ENCODE measurements at regions not wholly inside any gene's neighbourhood (a gene's known extent, or its start where the extent isn't known, plus 50 kb on each side); places are given as distances from the start of the nearest gene placed in this dataset.

DNA sequence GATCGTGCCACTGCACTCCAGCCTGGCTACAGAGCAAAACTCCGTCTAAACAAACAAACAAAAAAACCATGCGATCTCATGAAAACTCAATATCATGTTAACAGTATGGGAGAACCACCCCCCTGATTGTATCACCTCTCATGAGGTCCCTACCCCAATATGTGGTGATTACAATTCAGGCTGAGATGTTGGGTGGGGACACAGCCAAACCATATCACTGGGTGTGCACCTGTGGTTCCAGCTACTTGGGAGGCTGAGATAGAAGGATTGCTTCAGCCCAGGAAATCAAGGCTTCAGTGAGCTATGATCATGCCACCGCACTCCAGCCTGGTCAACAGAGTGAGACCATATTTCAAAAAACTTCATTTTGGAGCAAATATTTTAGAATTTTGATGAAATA, 1094.7 kb upstream of the CDH8 start:
- TF ChIP-seq EZH2 (IDR thresholded peaks at IDR 0.05; ENCODE audit: borderline replicate concordance), result no peak
- TF ChIP-seq, protein P1, sequence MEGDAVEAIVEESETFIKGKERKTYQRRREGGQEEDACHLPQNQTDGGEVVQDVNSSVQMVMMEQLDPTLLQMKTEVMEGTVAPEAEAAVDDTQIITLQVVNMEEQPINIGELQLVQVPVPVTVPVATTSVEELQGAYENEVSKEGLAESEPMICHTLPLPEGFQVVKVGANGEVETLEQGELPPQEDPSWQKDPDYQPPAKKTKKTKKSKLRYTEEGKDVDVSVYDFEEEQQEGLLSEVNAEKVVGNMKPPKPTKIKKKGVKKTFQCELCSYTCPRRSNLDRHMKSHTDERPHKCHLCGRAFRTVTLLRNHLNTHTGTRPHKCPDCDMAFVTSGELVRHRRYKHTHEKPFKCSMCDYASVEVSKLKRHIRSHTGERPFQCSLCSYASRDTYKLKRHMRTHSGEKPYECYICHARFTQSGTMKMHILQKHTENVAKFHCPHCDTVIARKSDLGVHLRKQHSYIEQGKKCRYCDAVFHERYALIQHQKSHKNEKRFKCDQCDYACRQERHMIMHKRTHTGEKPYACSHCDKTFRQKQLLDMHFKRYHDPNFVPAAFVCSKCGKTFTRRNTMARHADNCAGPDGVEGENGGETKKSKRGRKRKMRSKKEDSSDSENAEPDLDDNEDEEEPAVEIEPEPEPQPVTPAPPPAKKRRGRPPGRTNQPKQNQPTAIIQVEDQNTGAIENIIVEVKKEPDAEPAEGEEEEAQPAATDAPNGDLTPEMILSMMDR (IDR thresholded peaks at IDR 0.05; ENCODE audit: poor library complexity), result no peak
